Kidney capillary endothelial cell (primary cell): ENCODE measurements at regions not wholly inside any gene's neighbourhood (a gene's known extent, or its start where the extent isn't known, plus 50 kb on each side); places are given as distances from the start of the nearest gene placed in this dataset.
"Not testable (repeated sequence)": the region's sequence is repeated elsewhere in the genome, so short reads cannot be mapped to it uniquely, and the experiment has no call there.

Experiments
- DNase-seq: peaks from one replicate; pipeline ENCODE4 v3.0.0-alpha.2; 2018; ENCODE audit warnings: low spot score

GRCh38 chr22:23500508-23501260 lies 79.4 kb downstream of the IGLL1 start:
- DNase-seq, result no peak

- no peak for DNase-seq
Measured at GRCh38 chr22:23499845-23500500, 80.1 kb downstream of the IGLL1 start.

GRCh38 chr22:23498811-23499798 lies 81.0 kb downstream of the IGLL1 start:
- DNase-seq, result no peak

GRCh38 chr22:23497889-23498288 lies 82.2 kb downstream of the IGLL1 start:
- not testable (repeated sequence) for DNase-seq

GRCh38 chr22:23497016-23497885 lies 82.8 kb downstream of the IGLL1 start:
- DNase-seq, result no peak

- no peak for DNase-seq
Measured at GRCh38 chr22:23496445-23496833, 83.7 kb downstream of the IGLL1 start.

GRCh38 chr22:23495614-23496444 lies 84.3 kb downstream of the IGLL1 start:
- no peak for DNase-seq

GRCh38 chr22:23494930-23495266 lies 85.2 kb downstream of the IGLL1 start:
- no peak for DNase-seq

- no peak for DNase-seq
Measured at GRCh38 chr22:23485490-23485889, 94.6 kb downstream of the IGLL1 start.

GRCh38 chr22:23484651-23485050 lies 95.4 kb downstream of the IGLL1 start:
- DNase-seq, result no peak

GRCh38 chr22:23481369-23481768 lies 98.7 kb downstream of the IGLL1 start:
- DNase-seq, result no peak

- DNase-seq, result no peak
Measured at GRCh38 chr22:23478175-23478574, 101.9 kb downstream of the IGLL1 start.

GRCh38 chr22:23474531-23474930 lies 105.6 kb downstream of the IGLL1 start:
- not testable (repeated sequence) for DNase-seq

GRCh38 chr22:23473901-23474300 lies 106.2 kb downstream of the IGLL1 start:
- DNase-seq, result no peak

- DNase-seq, result not testable (repeated sequence)
Measured at GRCh38 chr22:23472376-23472775, 107.7 kb downstream of the IGLL1 start.

- DNase-seq, result no peak
Measured at GRCh38 chr22:23471698-23472097, 108.4 kb downstream of the IGLL1 start.

GRCh38 chr22:23470811-23471389 lies 109.2 kb downstream of the IGLL1 start:
- no peak for DNase-seq

- no peak for DNase-seq
Measured at GRCh38 chr22:23467721-23468294, 112.3 kb downstream of the IGLL1 start.

GRCh38 chr22:23466351-23466750 lies 113.7 kb downstream of the IGLL1 start:
- DNase-seq, result no peak

GRCh38 chr22:23464796-23465195 lies 115.3 kb downstream of the IGLL1 start:
- not testable (repeated sequence) for DNase-seq
